ENCODE measurements at regions not wholly inside any gene's neighbourhood (a gene's known extent, or its start where the extent isn't known, plus 50 kb on each side); places are given as distances from the start of the nearest gene placed in this dataset.

- no peak for TF ChIP-seq CTCF (IDR thresholded peaks at IDR 0.05; ENCODE audit: low read depth, low read length)
- no peaks in the 10 kb centered on the region for H3K4me1 ChIP-seq
- H3K27me3 ChIP-seq = no peaks in the 10 kb centered on the region
Measured at GRCh38 chr10:29184205-29185000, 104.5 kb upstream of the LYZL1 start.

GRCh38 chr10:29185050-29185449 is 103.8 kb upstream of the LYZL1 start:
- TF ChIP-seq CTCF (IDR thresholded peaks at IDR 0.05; ENCODE audit: low read depth, low read length) = no peak
- no peak for DNase-seq
- no peaks in the 10 kb centered on the region for H3K27me3 ChIP-seq
- no peaks in the 10 kb centered on the region for H3K4me1 ChIP-seq
- no peaks in the 10 kb centered on the region for H3K36me3 ChIP-seq
- H3K4me3 ChIP-seq (ENCODE audit: low read depth, low read length) = no peak overlapping the region
- H3K9me3 ChIP-seq = no peaks in the 10 kb centered on the region

More at GRCh38 chr10:29184205-29185000, 104.5 kb upstream of the LYZL1 start:
- no peak overlapping the region for H3K4me3 ChIP-seq (ENCODE audit: low read depth, low read length)
- H3K36me3 ChIP-seq = no peaks in the 10 kb centered on the region
- DNase-seq = no peak
- no peaks in the 10 kb centered on the region for H3K9me3 ChIP-seq

GRCh38 chr10:29186221-29186620 is 102.6 kb upstream of the LYZL1 start:
- no peaks in the 10 kb centered on the region for H3K9me3 ChIP-seq
- H3K4me1 ChIP-seq = no peaks in the 10 kb centered on the region
- DNase-seq = no peak
- H3K4me3 ChIP-seq (ENCODE audit: low read depth, low read length) = no peak overlapping the region
- no peaks in the 10 kb centered on the region for H3K27me3 ChIP-seq
- no peak for TF ChIP-seq CTCF (IDR thresholded peaks at IDR 0.05; ENCODE audit: low read depth, low read length)
- H3K36me3 ChIP-seq = no peaks in the 10 kb centered on the region

- H3K36me3 ChIP-seq = no peaks in the 10 kb centered on the region
- no peak overlapping the region for H3K4me3 ChIP-seq (ENCODE audit: low read depth, low read length)
- no peak for TF ChIP-seq CTCF (IDR thresholded peaks at IDR 0.05; ENCODE audit: low read depth, low read length)
- no peaks in the 10 kb centered on the region for H3K4me1 ChIP-seq
- DNase-seq = no peak
- H3K9me3 ChIP-seq = no peaks in the 10 kb centered on the region
- no peaks in the 10 kb centered on the region for H3K27me3 ChIP-seq
Measured at GRCh38 chr10:29189256-29189655, 99.6 kb upstream of the LYZL1 start.

GRCh38 chr10:29191674-29192073 is 97.2 kb upstream of the LYZL1 start:
- Histone ChIP-seq H3K27me3 (no peaks in the 10 kb centered on the region), H3K9me3 (no peaks in the 10 kb centered on the region), H3K4me1 (no peaks in the 10 kb centered on the region), H3K4me3 (ENCODE audit: low read depth, low read length) (no peak overlapping the region), H3K36me3 (no peaks in the 10 kb centered on the region)
- TF ChIP-seq CTCF (IDR thresholded peaks at IDR 0.05; ENCODE audit: low read depth, low read length) = no peak
- DNase-seq = no peak

- Histone ChIP-seq H3K4me1 (no peaks in the 10 kb centered on the region), H3K4me3 (ENCODE audit: low read depth, low read length) (no peak overlapping the region), H3K9me3 (no peaks in the 10 kb centered on the region), H3K27me3 (no peaks in the 10 kb centered on the region), H3K36me3 (no peaks in the 10 kb centered on the region)
- DNase-seq = no peak
- TF ChIP-seq CTCF (IDR thresholded peaks at IDR 0.05; ENCODE audit: low read depth, low read length) = no peak
Measured at GRCh38 chr10:29199339-29199738, 89.5 kb upstream of the LYZL1 start.

All from BE2C (cell line).